SU-DHL-6 (cell line): ENCODE measurements at regions not wholly inside any gene's neighbourhood (a gene's known extent, or its start where the extent isn't known, plus 50 kb on each side); places are given as distances from the start of the nearest gene placed in this dataset.
"Not testable (repeated sequence)": the region's sequence is repeated elsewhere in the genome, so short reads cannot be mapped to it uniquely, and the experiment has no call there.

Experiments
- EZH2phosphoT487 ChIP-seq: fragments of 200-600 bp; sonication (generic), shearing (Covaris generic); conservative IDR thresholded peaks from 2 replicates; pipeline ENCODE4 v1.6.1; 2018; ENCODE audit warnings: mild to moderate bottlenecking, antibody characterized with exemption, low read length, moderate library complexity, mixed read lengths
- TF ChIP-seq, protein P1 (sequence below): fragments of 200-600 bp; sonication (generic); IDR thresholded peaks from one replicate; pipeline ENCODE4 v1.5.1; 2017; ENCODE audit warnings: antibody characterized with exemption, mild to moderate bottlenecking, low read length, moderate library complexity; ENCODE audit not compliant: insufficient read depth, poor library complexity, severe bottlenecking

- TF ChIP-seq, protein P1, sequence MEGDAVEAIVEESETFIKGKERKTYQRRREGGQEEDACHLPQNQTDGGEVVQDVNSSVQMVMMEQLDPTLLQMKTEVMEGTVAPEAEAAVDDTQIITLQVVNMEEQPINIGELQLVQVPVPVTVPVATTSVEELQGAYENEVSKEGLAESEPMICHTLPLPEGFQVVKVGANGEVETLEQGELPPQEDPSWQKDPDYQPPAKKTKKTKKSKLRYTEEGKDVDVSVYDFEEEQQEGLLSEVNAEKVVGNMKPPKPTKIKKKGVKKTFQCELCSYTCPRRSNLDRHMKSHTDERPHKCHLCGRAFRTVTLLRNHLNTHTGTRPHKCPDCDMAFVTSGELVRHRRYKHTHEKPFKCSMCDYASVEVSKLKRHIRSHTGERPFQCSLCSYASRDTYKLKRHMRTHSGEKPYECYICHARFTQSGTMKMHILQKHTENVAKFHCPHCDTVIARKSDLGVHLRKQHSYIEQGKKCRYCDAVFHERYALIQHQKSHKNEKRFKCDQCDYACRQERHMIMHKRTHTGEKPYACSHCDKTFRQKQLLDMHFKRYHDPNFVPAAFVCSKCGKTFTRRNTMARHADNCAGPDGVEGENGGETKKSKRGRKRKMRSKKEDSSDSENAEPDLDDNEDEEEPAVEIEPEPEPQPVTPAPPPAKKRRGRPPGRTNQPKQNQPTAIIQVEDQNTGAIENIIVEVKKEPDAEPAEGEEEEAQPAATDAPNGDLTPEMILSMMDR, result not testable (repeated sequence)
- not testable (repeated sequence) for TF ChIP-seq EZH2phosphoT487
Observed at GRCh38 chr14:106349678-106350457, 823.5 kb downstream of the TMEM121 start.
